SK-N-SH (cell line): ENCODE measurements at regions not wholly inside any gene's neighbourhood (a gene's known extent, or its start where the extent isn't known, plus 50 kb on each side); places are given as distances from the start of the nearest gene placed in this dataset.

ENCODE experiments used
- CTCF ChIA-PET: fragments of 300-600, 350-600 bp; formaldehyde crosslinking; extraction: SDS; loops from one replicate; lab custom pipeline; 2021; lab: Yijun Ruan, JAX
- POLR2A ChIA-PET: fragments of 350-600 bp; sonication (Branson Sonifier 250); formaldehyde crosslinking; extraction: SDS; loops from one replicate; lab custom pipeline; 2020; ENCODE audit warnings: antibody characterized with exemption, inconsistent platforms; lab: Yijun Ruan, JAX
- DNase-seq: peaks from one replicate; pipeline ENCODE4 v3.0.0; 2012
- H2AFZ ChIP-seq: fragments of 200-600 bp; sonication (generic); 2 replicates; pipeline ENCODE4 v1.8.1; 2016; ENCODE audit warnings: antibody characterized with exemption, mild to moderate bottlenecking, low read depth
- H3F3A ChIP-seq: fragments of 200-600 bp; sonication (generic); replicated peaks from 2 replicates; pipeline ENCODE3; 2016; ENCODE audit warnings: antibody characterized with exemption, mild to moderate bottlenecking; ENCODE audit not compliant: insufficient read depth
- H3K27ac ChIP-seq, 2 experiments: fragments of 200-500 bp in 1 of 2; fragments of 200-600 bp in 1 of 2; sonication (Bioruptor generic) in 1 of 2; sonication (generic), shearing (Covaris generic) in 1 of 2; 2 replicates each; pipeline versions ENCODE4 v1.5.1 to v1.6.1; 2014 to 2016; ENCODE audit warnings: low read depth in 2 of 2, inconsistent platforms in 1 of 2, low read length in 1 of 2, mild to moderate bottlenecking in 1 of 2, mixed read lengths in 1 of 2
- H3K27me3 ChIP-seq: fragments of 200-600 bp; sonication (generic), shearing (Covaris generic); 2 replicates; pipeline ENCODE4 v1.6.1; 2016; ENCODE audit warnings: mixed run types; ENCODE audit not compliant: insufficient read depth
- H3K36me3 ChIP-seq, 2 experiments: fragments of 200-500 bp in 1 of 2; fragments of 200-600 bp in 1 of 2; sonication (Bioruptor generic) in 1 of 2; sonication (generic) in 1 of 2; replicated peaks in 1 of 2; 2 replicates each; pipeline versions ENCODE3 to v1.5.1; 2014 to 2016; ENCODE audit warnings: low read length in 1 of 2, mild to moderate bottlenecking in 1 of 2; ENCODE audit not compliant: insufficient read depth in 2 of 2, control insufficient read depth in 1 of 2
- H3K4me1 ChIP-seq, 2 experiments: fragments of 200-500 bp in 1 of 2; fragments of 200-600 bp in 1 of 2; sonication (Bioruptor generic) in 1 of 2; sonication (generic), shearing (Covaris generic) in 1 of 2; 2 replicates each; pipeline versions ENCODE4 v1.5.1 to v1.6.1; 2014 to 2016; ENCODE audit warnings: low read depth in 1 of 2, low read length in 1 of 2, mixed run types in 1 of 2; ENCODE audit not compliant: insufficient read depth in 2 of 2, control insufficient read depth in 1 of 2
- H3K4me2 ChIP-seq: fragments of 200-600 bp; sonication (generic), shearing (Covaris generic); 2 replicates; pipeline ENCODE4 v1.6.1; 2017; ENCODE audit warnings: mixed run types
- H3K4me3 ChIP-seq, 2 experiments: fragments of 200-500 bp in 1 of 2; fragments of 200-600 bp in 1 of 2; sonication (Bioruptor generic) in 1 of 2; sonication (generic), shearing (Covaris generic) in 1 of 2; 2 replicates each; pipeline versions ENCODE4 v1.5.1 to v1.8.1; 2014 to 2016; ENCODE audit warnings: low read depth in 2 of 2, inconsistent platforms in 1 of 2, low read length in 1 of 2, mild to moderate bottlenecking in 1 of 2, mixed read lengths in 1 of 2, moderate library complexity in 1 of 2
- H3K79me2 ChIP-seq: fragments of 200-600 bp; sonication (generic); 2 replicates; pipeline ENCODE4 v1.8.1; 2017; ENCODE audit warnings: mild to moderate bottlenecking; ENCODE audit not compliant: insufficient read depth
- H3K9ac ChIP-seq: fragments of 200-600 bp; sonication (generic); 2 replicates; pipeline ENCODE4 v1.6.1; 2017; ENCODE audit warnings: mixed run types
- H3K9me2 ChIP-seq: fragments of 200-600 bp; sonication (generic); 2 replicates; pipeline ENCODE4 v1.6.1; 2017; ENCODE audit warnings: mixed run types
- H3K9me3 ChIP-seq: fragments of 200-600 bp; sonication (generic); 2 replicates; pipeline ENCODE4 v1.6.1; 2017; ENCODE audit warnings: mixed run types, mild to moderate bottlenecking, moderate library complexity
- H4K20me1 ChIP-seq: fragments of 200-600 bp; sonication (generic); 2 replicates; pipeline ENCODE4 v1.6.1; 2017; ENCODE audit warnings: mild to moderate bottlenecking, mixed run types; ENCODE audit not compliant: insufficient read depth
- CTCF ChIP-seq: fragments of 200-600 bp; sonication (generic); IDR thresholded peaks from 2 replicates; pipeline ENCODE4 v1.6.1; 2017; ENCODE audit warnings: antibody characterized with exemption, mild to moderate bottlenecking, moderate library complexity
- EP300 ChIP-seq, 2 experiments: IDR thresholded peaks; 2 replicates each; pipeline versions ENCODE4 v1.4.0 to v1.6.1; 2012; ENCODE audit warnings: borderline replicate concordance in 1 of 2, low read depth in 1 of 2, low read length in 1 of 2
- EZH2phosphoT487 ChIP-seq: fragments of 200-600 bp; sonication (generic); IDR thresholded peaks from 2 replicates; pipeline ENCODE4 v1.6.1; 2017; ENCODE audit warnings: low read depth, mixed run types, mild to moderate bottlenecking, antibody characterized with exemption, moderate library complexity, borderline replicate concordance
- FOSL2 ChIP-seq: IDR thresholded peaks from 2 replicates; pipeline ENCODE4 v1.4.0; 2012; ENCODE audit warnings: low read depth, mild to moderate bottlenecking, moderate library complexity, borderline replicate concordance
- FOXJ3 ChIP-seq: sonication (generic); formaldehyde crosslinking; IDR thresholded peaks from 2 replicates; pipeline ENCODE4 v1.5.1; 2020; ENCODE audit warnings: mild to moderate bottlenecking, missing genetic modification reagents
- GATA2 ChIP-seq: sonication (generic); formaldehyde crosslinking; IDR thresholded peaks from 2 replicates; pipeline ENCODE4 v1.5.0; 2020; ENCODE audit warnings: mild to moderate bottlenecking, missing genetic modification reagents
- NFIC ChIP-seq: IDR thresholded peaks from 2 replicates; pipeline ENCODE4 v1.4.0; 2012; ENCODE audit warnings: borderline replicate concordance
- NRF1 ChIP-seq: IDR thresholded peaks from 2 replicates; pipeline ENCODE4 v1.6.1; 2012; ENCODE audit warnings: low read depth, mild to moderate bottlenecking, low read length
- RXRA ChIP-seq: IDR thresholded peaks from 2 replicates; pipeline ENCODE4 v1.4.0; 2012; ENCODE audit warnings: low read depth, mild to moderate bottlenecking, borderline replicate concordance
- TAF1 ChIP-seq: IDR thresholded peaks from 2 replicates; pipeline ENCODE4 v1.6.1; 2012; ENCODE audit warnings: low read depth, mild to moderate bottlenecking, low read length, moderate library complexity, borderline replicate concordance
- TCF12 ChIP-seq: IDR thresholded peaks from 2 replicates; pipeline ENCODE4 v1.4.0; 2012
- TEAD4 ChIP-seq: IDR thresholded peaks from 2 replicates; pipeline ENCODE4 v1.4.0; 2012; ENCODE audit warnings: mild to moderate bottlenecking, borderline replicate concordance; ENCODE audit not compliant: insufficient read depth
- ZBTB33 ChIP-seq: IDR thresholded peaks from 2 replicates; pipeline ENCODE4 v1.4.0; 2012; ENCODE audit warnings: low read depth, borderline replicate concordance
- WGBS: methylation state at CpG from one replicate; pipeline ENCODE4 v1.1.6; 2017; ENCODE audit warnings: low lambda C conversion rate; 5-methylcytosine and 5-hydroxymethylcytosine counted together
- TF ChIP-seq, protein P1 (sequence below): fragments of 150-350 bp; IDR thresholded peaks from 2 replicates; pipeline ENCODE4 v1.6.1; 2016; ENCODE audit warnings: mild to moderate bottlenecking, low read depth, low read length
- TF ChIP-seq, protein P2 (sequence below): fragments of 150-350 bp; IDR thresholded peaks from 2 replicates; pipeline ENCODE4 v1.6.1; 2017; ENCODE audit warnings: antibody characterized with exemption, low read length, low read depth, borderline replicate concordance

GRCh38 chr3:81197386-81197785 is 564.1 kb downstream of the GBE1 start (continued):
- TF ChIP-seq FOXJ3 (CRISPR knock-in tag) (no peak), NRF1 (no peak), GATA2 (CRISPR knock-in tag) (no peak)

- Histone ChIP-seq H3K27ac (no peak overlapping the region), H3K4me2 (no peak overlapping the region), H4K20me1 (no peaks in the 10 kb centered on the region), H3K4me1 (no peaks in the 10 kb centered on the region), H3K79me2 (no peaks in the 10 kb centered on the region), H3K36me3 (no peaks in the 10 kb centered on the region), H3K27me3 (no peaks in the 10 kb centered on the region), H3K4me3 (no peak overlapping the region), H3K9me2 (no peaks in the 10 kb centered on the region), H2AFZ (no peak overlapping the region), H3K9me3 (no peaks in the 10 kb centered on the region), H3K9ac (no peak overlapping the region), H3F3A (no peaks in the 10 kb centered on the region)
- ChIA-PET CTCF (interaction anchor here (0.8 to 1.1 kb wide), 3 partner anchors 9 to 409 kb away, joined by 3 read pairs; no protein-coding TSS in a partner anchor), POLR2A (no interaction called here)
- no peak for DNase-seq
- TF ChIP-seq FOSL2: 0 out of 2 replicates have a peak, but pooled peaks have one; percentile 13
- no peak for TF ChIP-seq TAF1
- 81% methylated on average over 1 of the region's 1 CpG for WGBS
Measured at GRCh38 chr3:81195478-81195877, 566.0 kb downstream of the GBE1 start.

DNA sequence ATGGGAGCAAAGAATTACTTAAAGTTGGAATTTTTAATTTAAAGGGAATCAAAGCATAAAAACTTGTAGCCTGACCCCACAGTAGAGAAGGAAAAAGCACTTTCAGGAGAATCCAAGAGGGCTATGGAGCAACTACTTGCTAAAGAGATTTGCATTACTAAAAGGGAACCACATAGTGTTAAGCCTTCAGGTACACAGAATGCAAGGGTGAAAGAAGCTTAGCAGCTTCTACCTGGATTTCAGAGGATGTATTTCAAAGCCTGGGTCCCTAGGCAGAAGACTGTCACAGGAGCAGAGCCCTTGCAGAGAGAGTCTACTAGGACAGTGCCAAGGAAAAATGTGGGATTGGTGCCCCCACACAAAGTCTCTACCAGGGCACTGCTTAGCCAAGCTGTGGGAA is 575.0 kb downstream of the GBE1 start:
- Histone ChIP-seq H3K27me3 (no peaks in the 10 kb centered on the region; the same call in 1 of the 2 replicates), H2AFZ (no peak overlapping the region), H3K4me3 (no peak overlapping the region), H3K27ac (no peak overlapping the region), H3K9me2 (no peaks in the 10 kb centered on the region), H3K9ac (no peak overlapping the region), H3K36me3 (no peaks in the 10 kb centered on the region), H3F3A (no peaks in the 10 kb centered on the region), H3K79me2 (no peaks in the 10 kb centered on the region), H3K4me2 (no peak overlapping the region), H3K9me3 (no peaks in the 10 kb centered on the region), H4K20me1 (no peaks in the 10 kb centered on the region), H3K4me1 (no peaks in the 10 kb centered on the region)
- no peak for DNase-seq
- ChIA-PET CTCF (interaction anchor here (0.7 to 1.3 kb wide), 2 partner anchors 9 to 11 kb away, joined by 3 to 4 read pairs; no protein-coding TSS in a partner anchor), POLR2A (no interaction called here)
- TF ChIP-seq EZH2phosphoT487 (no peak), TCF12 (no peak), EP300 (IDR thresholded peaks at IDR 0.05; ENCODE audit: borderline replicate concordance in 1 of 2, low read depth in 1 of 2, low read length in 1 of 2) (no peak), NRF1 (no peak), ZBTB33 (no peak), NFIC (no peak), CTCF (no peak), RXRA (no peak), TEAD4 (no peak)
- TF ChIP-seq, protein P1, sequence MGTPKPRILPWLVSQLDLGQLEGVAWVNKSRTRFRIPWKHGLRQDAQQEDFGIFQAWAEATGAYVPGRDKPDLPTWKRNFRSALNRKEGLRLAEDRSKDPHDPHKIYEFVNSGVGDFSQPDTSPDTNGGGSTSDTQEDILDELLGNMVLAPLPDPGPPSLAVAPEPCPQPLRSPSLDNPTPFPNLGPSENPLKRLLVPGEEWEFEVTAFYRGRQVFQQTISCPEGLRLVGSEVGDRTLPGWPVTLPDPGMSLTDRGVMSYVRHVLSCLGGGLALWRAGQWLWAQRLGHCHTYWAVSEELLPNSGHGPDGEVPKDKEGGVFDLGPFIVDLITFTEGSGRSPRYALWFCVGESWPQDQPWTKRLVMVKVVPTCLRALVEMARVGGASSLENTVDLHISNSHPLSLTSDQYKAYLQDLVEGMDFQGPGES: no peak
- TF ChIP-seq, protein P2, sequence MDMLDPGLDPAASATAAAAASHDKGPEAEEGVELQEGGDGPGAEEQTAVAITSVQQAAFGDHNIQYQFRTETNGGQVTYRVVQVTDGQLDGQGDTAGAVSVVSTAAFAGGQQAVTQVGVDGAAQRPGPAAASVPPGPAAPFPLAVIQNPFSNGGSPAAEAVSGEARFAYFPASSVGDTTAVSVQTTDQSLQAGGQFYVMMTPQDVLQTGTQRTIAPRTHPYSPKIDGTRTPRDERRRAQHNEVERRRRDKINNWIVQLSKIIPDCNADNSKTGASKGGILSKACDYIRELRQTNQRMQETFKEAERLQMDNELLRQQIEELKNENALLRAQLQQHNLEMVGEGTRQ: no peak
